IPS-NIHi7 (cell line): ENCODE measurements at regions not wholly inside any gene's neighbourhood (a gene's known extent, or its start where the extent isn't known, plus 50 kb on each side); places are given as distances from the start of the nearest gene placed in this dataset.
A peak's percentile ranks its signal among the peaks of the same experiment; 100 is the strongest.
"Not testable (repeated sequence)": the region's sequence is repeated elsewhere in the genome, so short reads cannot be mapped to it uniquely, and the experiment has no call there.

Experiments used
- DNase-seq: peaks from one replicate; pipeline ENCODE4 v3.0.0; 2012; ENCODE audit warnings: mixed read lengths; ENCODE audit errors: extremely low spot score

GRCh38 chr14:25546826-25547225 lies 496.9 kb upstream of the STXBP6 start:
- DNase-seq, result no peak

GRCh38 chr14:25537846-25538455 lies 488.0 kb upstream of the STXBP6 start:
- DNase-seq, result peak; percentile 79

GRCh38 chr14:25526290-25526689 lies 476.3 kb upstream of the STXBP6 start:
- DNase-seq, result no peak

GRCh38 chr14:25522926-25523325 lies 473.0 kb upstream of the STXBP6 start:
- no peak for DNase-seq

- no peak for DNase-seq
Measured at GRCh38 chr14:25522116-25522515, 472.2 kb upstream of the STXBP6 start.

GRCh38 chr14:25521616-25522015 lies 471.7 kb upstream of the STXBP6 start:
- no peak for DNase-seq

- DNase-seq, result no peak
Measured at GRCh38 chr14:25520821-25521220, 470.9 kb upstream of the STXBP6 start.

- no peak for DNase-seq
Measured at GRCh38 chr14:25518364-25518763, 468.4 kb upstream of the STXBP6 start.

GRCh38 chr14:25516838-25517237 lies 466.9 kb upstream of the STXBP6 start:
- DNase-seq, result peak; percentile 36

- DNase-seq, result no peak
Measured at GRCh38 chr14:25508845-25509244, 458.9 kb upstream of the STXBP6 start.

- no peak for DNase-seq
Measured at GRCh38 chr14:25501749-25502148, 451.8 kb upstream of the STXBP6 start.

- DNase-seq, result no peak
Measured at GRCh38 chr14:25488961-25489360, 439.0 kb upstream of the STXBP6 start.

- DNase-seq, result no peak
Measured at GRCh38 chr14:25485381-25485780, 435.4 kb upstream of the STXBP6 start.

GRCh38 chr14:25484906-25485305 lies 435.0 kb upstream of the STXBP6 start:
- no peak for DNase-seq

GRCh38 chr14:25484235-25484634 lies 434.3 kb upstream of the STXBP6 start:
- DNase-seq, result no peak

- DNase-seq, result no peak
Measured at GRCh38 chr14:25477316-25478098, 427.6 kb upstream of the STXBP6 start.

GRCh38 chr14:25472700-25473099 lies 422.8 kb upstream of the STXBP6 start:
- no peak for DNase-seq

- no peak for DNase-seq
Measured at GRCh38 chr14:25464772-25465171, 414.8 kb upstream of the STXBP6 start.

- no peak for DNase-seq
Measured at GRCh38 chr14:25464078-25464477, 414.1 kb upstream of the STXBP6 start.

GRCh38 chr14:25463480-25463879 lies 413.5 kb upstream of the STXBP6 start:
- no peak for DNase-seq

GRCh38 chr14:25461780-25462179 lies 411.8 kb upstream of the STXBP6 start:
- DNase-seq, result no peak

GRCh38 chr14:25444381-25444780 lies 394.4 kb upstream of the STXBP6 start:
- DNase-seq, result no peak

GRCh38 chr14:25440382-25440781 lies 390.4 kb upstream of the STXBP6 start:
- not testable (repeated sequence) for DNase-seq
